A172 (cell line): ENCODE measurements at regions not wholly inside any gene's neighbourhood (a gene's known extent, or its start where the extent isn't known, plus 50 kb on each side); places are given as distances from the start of the nearest gene placed in this dataset.
"Not testable (repeated sequence)": the region's sequence is repeated elsewhere in the genome, so short reads cannot be mapped to it uniquely, and the experiment has no call there.

Source experiments
- DNase-seq: peaks from one replicate; pipeline ENCODE4 v3.0.0-alpha.2; 2015; ENCODE audit warnings: low spot score

GRCh38 chr10:127610816-127611215 is 61.7 kb downstream of the NPS start:
- DNase-seq, result no peak

- no peak for DNase-seq
Observed at GRCh38 chr10:127614484-127615017, 65.4 kb downstream of the NPS start.

- DNase-seq, result no peak
Observed at GRCh38 chr10:127618797-127619196, 69.7 kb downstream of the NPS start.

- DNase-seq, result no peak
Observed at GRCh38 chr10:127619546-127620325, 70.6 kb downstream of the NPS start.

GRCh38 chr10:127635882-127636281 is 86.8 kb downstream of the NPS start:
- DNase-seq, result no peak

- DNase-seq, result no peak
Observed at GRCh38 chr10:127648885-127649284, 88.1 kb upstream of the FOXI2 start.

GRCh38 chr10:127649642-127650041 is 87.3 kb upstream of the FOXI2 start:
- DNase-seq, result peak; percentile 1

- no peak for DNase-seq
Observed at GRCh38 chr10:127657056-127657455, 79.9 kb upstream of the FOXI2 start.

- not testable (repeated sequence) for DNase-seq
Observed at GRCh38 chr10:127676430-127676829, 60.6 kb upstream of the FOXI2 start.

- no peak for DNase-seq
Observed at GRCh38 chr10:127678091-127678490, 58.9 kb upstream of the FOXI2 start.

- DNase-seq, result no peak
Observed at GRCh38 chr10:127679642-127680255, 57.2 kb upstream of the FOXI2 start.
